Fibroblast of lung (primary cell): ENCODE measurements at regions not wholly inside any gene's neighbourhood (a gene's known extent, or its start where the extent isn't known, plus 50 kb on each side); places are given as distances from the start of the nearest gene placed in this dataset.
"Not testable (repeated sequence)": the region's sequence is repeated elsewhere in the genome, so short reads cannot be mapped to it uniquely, and the experiment has no call there.

Experiments used
- DNase-seq, 2 donors: peaks; one replicate each; pipeline versions ENCODE4 v3.0.0 to v3.0.0-alpha.2; 2010; ENCODE audit warnings: low read depth in 2 of 2
- H2AFZ ChIP-seq: 2 replicates; pipeline ENCODE4 v1.5.1; 2012; ENCODE audit warnings: low read length, control low read depth, inconsistent platforms
- H3K27ac ChIP-seq: 2 replicates; pipeline ENCODE4 v1.5.1; 2011; ENCODE audit warnings: low read length, control low read depth; ENCODE audit not compliant: insufficient read depth
- H3K27me3 ChIP-seq: 2 replicates; pipeline ENCODE4 v1.5.1; 2011; ENCODE audit warnings: mild to moderate bottlenecking, low read length; ENCODE audit not compliant: control insufficient read depth, insufficient read depth
- H3K36me3 ChIP-seq: 2 replicates; pipeline ENCODE4 v1.5.1; 2011; ENCODE audit warnings: low read length; ENCODE audit not compliant: control insufficient read depth, insufficient read depth
- H3K4me1 ChIP-seq: 2 replicates; pipeline ENCODE4 v1.5.1; 2011; ENCODE audit warnings: low read length; ENCODE audit not compliant: control insufficient read depth, insufficient read depth; ENCODE audit errors: extremely low read depth
- H3K4me2 ChIP-seq: 2 replicates; pipeline ENCODE4 v1.5.1; 2011; ENCODE audit warnings: low read length, control low read depth; ENCODE audit not compliant: insufficient read depth; ENCODE audit errors: extremely low read depth
- H3K4me3 ChIP-seq, 4 experiments: fragments of 200-600 bp in 1 of 4; sonication (generic) in 1 of 4; replicated peaks in 1 of 4; 2 replicates each; pipeline ENCODE4 v1.5.1; 2011 to 2016; ENCODE audit warnings: low read length in 4 of 4, low read depth in 3 of 4, mild to moderate bottlenecking in 3 of 4, control low read depth in 2 of 4, inconsistent platforms in 1 of 4, mixed read lengths in 1 of 4; ENCODE audit not compliant: insufficient read depth in 1 of 4; ENCODE audit errors: control extremely low read depth in 1 of 4
- H3K79me2 ChIP-seq: 2 replicates; pipeline ENCODE4 v1.5.1; 2012; ENCODE audit warnings: mild to moderate bottlenecking, low read length, inconsistent platforms; ENCODE audit not compliant: control insufficient read depth, insufficient read depth
- H3K9ac ChIP-seq: 2 replicates; pipeline ENCODE4 v1.5.1; 2011; ENCODE audit warnings: mild to moderate bottlenecking, low read length, control low read depth; ENCODE audit not compliant: insufficient read depth
- H3K9me3 ChIP-seq: 2 replicates; pipeline ENCODE4 v1.5.1; 2012; ENCODE audit warnings: low read depth, low read length; ENCODE audit not compliant: control insufficient read depth, insufficient read depth
- H4K20me1 ChIP-seq: 2 replicates; pipeline ENCODE4 v1.5.1; 2011; ENCODE audit warnings: low read length; ENCODE audit not compliant: control insufficient read depth, insufficient read depth; ENCODE audit errors: extremely low read depth
- CTCF ChIP-seq, 2 donors: IDR thresholded peaks in 1 of 2; conservative IDR thresholded peaks in 1 of 2; 1 replicate in 1 of 2; 2 replicates in 1 of 2; pipeline ENCODE4 v1.5.1; 2011 to 2012; ENCODE audit warnings: low read length in 2 of 2, control low read depth in 1 of 2, inconsistent platforms in 1 of 2, low read depth in 1 of 2, mild to moderate bottlenecking in 1 of 2
- EZH2 ChIP-seq: IDR thresholded peaks from 2 replicates; pipeline ENCODE4 v1.5.1; 2012; ENCODE audit warnings: low read length, control low read depth, mild to moderate bottlenecking; ENCODE audit errors: missing control alignments

- DNase-seq = no peak
- Histone ChIP-seq H2AFZ (no peak overlapping the region), H3K79me2 (no peaks in the 10 kb centered on the region), H3K9ac (no peak overlapping the region), H4K20me1 (no peaks in the 10 kb centered on the region), H3K27ac (no peak overlapping the region), H3K4me2 (no peak overlapping the region), H3K36me3 (no peaks in the 10 kb centered on the region), H3K9me3 (no peaks in the 10 kb centered on the region), H3K27me3 (no peaks in the 10 kb centered on the region), H3K4me1 (no peaks in the 10 kb centered on the region), H3K4me3 (no peak overlapping the region)
- TF ChIP-seq CTCF (conservative IDR thresholded peaks at IDR 0.05 in 1 of 2, IDR thresholded peaks at IDR 0.05 in 1 of 2; ENCODE audit: low read depth in 1 of 2, low read length in 2 of 2) (no peak), EZH2 (no peak)
Observed at GRCh38 chr6:85002847-85003246, 238.4 kb upstream of the TBX18 start.

- H3K4me2 ChIP-seq = no peak overlapping the region
- H3K27ac ChIP-seq = no peak overlapping the region
- no peaks in the 10 kb centered on the region for H3K4me1 ChIP-seq
- no peaks in the 10 kb centered on the region for H3K36me3 ChIP-seq
- no peaks in the 10 kb centered on the region for H4K20me1 ChIP-seq
- no peak overlapping the region for H3K9ac ChIP-seq
- no peaks in the 10 kb centered on the region for H3K27me3 ChIP-seq
- H3K4me3 ChIP-seq = no peak overlapping the region
- no peak overlapping the region for H2AFZ ChIP-seq
- H3K79me2 ChIP-seq = no peaks in the 10 kb centered on the region
- no peaks in the 10 kb centered on the region for H3K9me3 ChIP-seq
- DNase-seq = no peak
- TF ChIP-seq EZH2 = no peak
- no peak for TF ChIP-seq CTCF (conservative IDR thresholded peaks at IDR 0.05 in 1 of 2, IDR thresholded peaks at IDR 0.05 in 1 of 2; ENCODE audit: low read depth in 1 of 2, low read length in 2 of 2)
Observed at GRCh38 chr6:85000001-85000400, 235.6 kb upstream of the TBX18 start.

GRCh38 chr6:84998223-84998622, 233.8 kb upstream of the TBX18 start:
- H2AFZ ChIP-seq = no peak overlapping the region
- H4K20me1 ChIP-seq = no peaks in the 10 kb centered on the region
- TF ChIP-seq EZH2 = no peak
- no peak for TF ChIP-seq CTCF (conservative IDR thresholded peaks at IDR 0.05 in 1 of 2, IDR thresholded peaks at IDR 0.05 in 1 of 2; ENCODE audit: low read depth in 1 of 2, low read length in 2 of 2)
- no peak overlapping the region for H3K4me2 ChIP-seq
- H3K79me2 ChIP-seq = no peaks in the 10 kb centered on the region
- no peak overlapping the region for H3K27ac ChIP-seq
- DNase-seq = no peak
- no peak overlapping the region for H3K4me3 ChIP-seq
- no peaks in the 10 kb centered on the region for H3K9me3 ChIP-seq
- no peaks in the 10 kb centered on the region for H3K27me3 ChIP-seq
- H3K4me1 ChIP-seq = no peaks in the 10 kb centered on the region
- no peaks in the 10 kb centered on the region for H3K36me3 ChIP-seq
- H3K9ac ChIP-seq = no peak overlapping the region

GRCh38 chr6:84988766-84989165, 224.4 kb upstream of the TBX18 start:
- not testable (repeated sequence) for H3K9ac ChIP-seq, H3K27ac ChIP-seq, H3K4me1 ChIP-seq, H3K27me3 ChIP-seq, H3K4me2 ChIP-seq, H3K9me3 ChIP-seq, H3K36me3 ChIP-seq, H4K20me1 ChIP-seq, H3K4me3 ChIP-seq, H2AFZ ChIP-seq, H3K79me2 ChIP-seq
- peak in 1 of 2 donors; percentile 14 for DNase-seq

GRCh38 chr6:84985490-84985889, 221.1 kb upstream of the TBX18 start:
- not testable (repeated sequence) for H3K79me2 ChIP-seq, H3K4me3 ChIP-seq, H3K27ac ChIP-seq, H3K4me1 ChIP-seq, H3K27me3 ChIP-seq, H3K9ac ChIP-seq, H3K36me3 ChIP-seq, H3K4me2 ChIP-seq, H2AFZ ChIP-seq, H3K9me3 ChIP-seq, H4K20me1 ChIP-seq, DNase-seq
